Pancreas (tissue), 10 donors: ENCODE measurements at regions not wholly inside any gene's neighbourhood (a gene's known extent, or its start where the extent isn't known, plus 50 kb on each side); places are given as distances from the start of the nearest gene placed in this dataset.
A peak's percentile ranks its signal among the peaks of the same experiment; 100 is the strongest.

Experiments used
- ATAC-seq, 4 donors: fragments of 200-7000 bp; cut with Tn5 transposase; one replicate each; pipeline versions ENCODE4 v1.8.0 to v1.9.1; 2020; ENCODE audit warnings: mild to moderate bottlenecking in 4 of 4, moderate library complexity in 4 of 4
- DNase-seq, 6 donors: peaks; one replicate each; pipeline ENCODE4 v3.0.0-alpha.2; 2020
- FAIRE-seq: peaks from 2 replicates; lab custom pipeline; 2012; peaks lifted over from hg19 to GRCh38; lab: Jason Lieb, UNC
- H3K27ac ChIP-seq, 4 donors: fragments of 200-600 bp; sonication (generic); 1 replicate in 3 of 4; 2 replicates in 1 of 4; pipeline versions ENCODE4 v1.5.0 to v1.8.0; 2020
- H3K27me3 ChIP-seq, 4 donors: fragments of 200-600 bp; one replicate each; pipeline ENCODE4 v1.8.0; 2021
- H3K36me3 ChIP-seq, 3 donors: fragments of 200-600 bp; sonication (generic) in 1 of 3; one replicate each; pipeline versions ENCODE4 v1.5.0 to v1.8.0; 2020 to 2021
- H3K4me1 ChIP-seq, 3 donors: fragments of 200-600 bp; one replicate each; pipeline ENCODE4 v1.8.0; 2021
- H3K4me3 ChIP-seq, 4 donors: fragments of 200-600 bp; sonication (generic) in 2 of 4; one replicate each; pipeline versions ENCODE4 v1.5.0 to v1.8.0; 2020 to 2021
- H3K9me3 ChIP-seq, 4 donors: fragments of 200-600 bp; one replicate each; pipeline ENCODE4 v1.8.0; 2021
- WGBS, 2 donors: extraction: QIAGEN DNeasy Blood & Tissue Kit; methylation state at CpG; one replicate each; pipeline ENCODE4 v1.1.7; 2013; 5-methylcytosine and 5-hydroxymethylcytosine counted together
- intact Hi-C, 3 donors: fragments of 100-400 bp; cut with DNase I; formaldehyde crosslinking; loops; one replicate each; pipeline versions ENCODE4 v1.11.1 to v1.14.2; 2022
- TF ChIP-seq, protein P1 (sequence below), 4 donors: fragments of 200-600 bp; sonication (generic) in 3 of 4; IDR thresholded peaks; one replicate each; pipeline versions ENCODE4 v1.5.0 to v1.8.0; 2021; ENCODE audit warnings: antibody characterized with exemption in 4 of 4
- donor health status: healthy with polysubstance abuse.
- donor health status: DM: no; HTN: no; CAD: no; lungs with moderate emphysema.
- donor health status: DM: no; HTN: no; CAD: no.
- donor health status: control.
- donor health status: control.
- donor health status: Bipolar disorder and iron deficiency.
- donor health status: DM: yes; HTN: yes; CAD: no.
- donor health status: DM: no; HTN: no; CAD: no.
- donor health status: DM: no; HTN: no; CAD: no.
- donor health status: DM: yes; HTN: yes; CAD: no.

DNA sequence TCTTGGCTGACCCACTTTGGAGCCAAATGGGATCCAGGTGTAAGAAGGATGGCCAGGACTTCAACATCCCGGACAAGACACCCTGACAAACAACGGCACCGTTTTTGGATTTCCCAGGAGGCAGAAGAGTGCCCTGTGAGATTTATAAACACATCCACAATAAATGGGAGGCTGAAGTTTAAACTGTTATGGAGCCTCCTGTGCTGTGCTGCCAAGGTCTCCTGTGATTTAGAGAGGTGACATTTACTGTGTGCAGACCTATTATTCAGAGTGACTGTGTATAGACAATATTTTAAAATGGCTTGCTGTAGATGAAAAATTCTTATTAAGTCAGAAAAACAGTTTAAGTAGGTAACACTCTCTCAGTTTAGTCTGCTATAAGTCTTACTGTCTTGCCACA lies 401.5 kb upstream of the ETAA1 start:
- DNase-seq, result no peak
- no peaks in the 10 kb centered on the region for H3K27me3 ChIP-seq
- intact Hi-C loops, result no loop called here
- TF ChIP-seq, protein P1, sequence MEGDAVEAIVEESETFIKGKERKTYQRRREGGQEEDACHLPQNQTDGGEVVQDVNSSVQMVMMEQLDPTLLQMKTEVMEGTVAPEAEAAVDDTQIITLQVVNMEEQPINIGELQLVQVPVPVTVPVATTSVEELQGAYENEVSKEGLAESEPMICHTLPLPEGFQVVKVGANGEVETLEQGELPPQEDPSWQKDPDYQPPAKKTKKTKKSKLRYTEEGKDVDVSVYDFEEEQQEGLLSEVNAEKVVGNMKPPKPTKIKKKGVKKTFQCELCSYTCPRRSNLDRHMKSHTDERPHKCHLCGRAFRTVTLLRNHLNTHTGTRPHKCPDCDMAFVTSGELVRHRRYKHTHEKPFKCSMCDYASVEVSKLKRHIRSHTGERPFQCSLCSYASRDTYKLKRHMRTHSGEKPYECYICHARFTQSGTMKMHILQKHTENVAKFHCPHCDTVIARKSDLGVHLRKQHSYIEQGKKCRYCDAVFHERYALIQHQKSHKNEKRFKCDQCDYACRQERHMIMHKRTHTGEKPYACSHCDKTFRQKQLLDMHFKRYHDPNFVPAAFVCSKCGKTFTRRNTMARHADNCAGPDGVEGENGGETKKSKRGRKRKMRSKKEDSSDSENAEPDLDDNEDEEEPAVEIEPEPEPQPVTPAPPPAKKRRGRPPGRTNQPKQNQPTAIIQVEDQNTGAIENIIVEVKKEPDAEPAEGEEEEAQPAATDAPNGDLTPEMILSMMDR (IDR thresholded peaks at IDR 0.05), result no peak
- 89 to 97% methylated on average over 3 of the region's 3 CpGs for WGBS, 2 donors
- H3K9me3 ChIP-seq, result no peaks in the 10 kb centered on the region
- ATAC-seq, result no peak
- no peak overlapping the region for H3K27ac ChIP-seq
- H3K4me1 ChIP-seq, result no peaks in the 10 kb centered on the region
- no peak overlapping the region for H3K4me3 ChIP-seq
- no peaks in the 10 kb centered on the region for H3K36me3 ChIP-seq
- no peak for FAIRE-seq

DNA sequence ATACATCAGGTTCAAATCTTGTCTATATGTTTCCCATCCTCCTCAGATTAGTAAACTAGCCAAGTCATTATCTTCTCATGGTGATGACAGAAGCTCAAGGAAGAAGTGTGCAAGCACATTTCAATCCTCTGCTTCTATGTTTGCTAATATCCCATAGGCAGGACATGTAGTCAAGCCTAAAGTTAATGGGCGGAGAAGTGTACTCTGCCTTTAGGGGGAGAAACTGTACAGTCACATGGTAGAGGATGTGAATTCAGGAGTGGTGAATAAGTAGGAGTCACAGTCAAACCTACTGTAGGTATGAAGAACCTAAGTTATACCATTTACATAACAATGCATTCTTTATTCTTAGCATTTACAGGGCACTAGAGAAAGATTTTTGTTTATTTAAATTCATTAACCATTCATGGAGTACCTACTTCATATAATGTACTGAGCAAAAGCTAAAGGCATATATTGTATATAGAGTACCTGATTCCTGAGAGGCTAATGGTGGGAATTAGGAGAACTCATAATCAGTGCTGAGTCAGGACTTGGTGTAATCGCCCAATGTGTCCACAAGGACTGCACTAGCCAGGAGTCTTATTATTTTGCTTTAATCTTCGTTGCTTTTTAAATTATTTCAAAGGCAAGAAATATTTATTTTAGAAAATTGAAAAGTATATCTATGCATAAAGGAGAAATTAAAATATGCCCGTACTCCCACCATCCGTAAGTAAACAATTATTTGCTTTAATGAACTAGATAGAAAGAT lies 394.3 kb upstream of the ETAA1 start:
- DNase-seq (no peak), ATAC-seq (no peak), FAIRE-seq (no peak)
- intact Hi-C loops, result no loop called here
- TF ChIP-seq, protein P1 (IDR thresholded peaks at IDR 0.05), result no peak
- no peaks in the 10 kb centered on the region for H3K4me1 ChIP-seq
- H3K36me3 ChIP-seq, result no peaks in the 10 kb centered on the region
- no peak overlapping the region for H3K27ac ChIP-seq
- no peak overlapping the region for H3K4me3 ChIP-seq
- 86 to 89% methylated on average over 5 of the region's 5 CpGs for WGBS, 2 donors
- no peaks in the 10 kb centered on the region for H3K9me3 ChIP-seq
- no peaks in the 10 kb centered on the region for H3K27me3 ChIP-seq

DNA sequence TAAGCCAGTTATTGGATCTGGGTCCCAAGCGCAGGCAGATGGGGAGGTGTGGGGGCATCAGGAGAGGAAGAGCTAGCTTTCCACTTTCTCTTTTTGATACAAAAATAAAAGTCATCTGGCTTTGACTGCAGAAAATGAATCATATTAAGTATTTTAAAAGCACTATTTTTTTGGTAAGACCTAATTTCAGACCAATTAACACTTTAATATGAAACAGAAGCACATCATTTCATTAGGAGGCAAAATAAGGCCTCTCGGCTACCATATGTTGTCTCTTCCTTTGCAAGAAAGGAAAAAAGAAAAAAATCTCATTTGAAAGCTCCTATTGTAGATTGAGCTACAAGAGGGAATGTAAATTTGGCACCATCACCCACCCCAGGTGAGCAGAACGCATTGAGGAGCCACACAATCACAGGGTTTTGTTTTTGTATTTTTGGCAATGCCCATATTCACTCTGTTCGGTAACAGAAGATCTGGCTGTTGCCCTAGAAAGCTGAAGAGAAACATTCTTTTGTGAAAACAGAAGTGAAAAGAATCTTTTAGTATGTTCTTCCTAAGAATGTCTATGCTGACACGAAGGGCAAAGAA lies 390.7 kb upstream of the ETAA1 start:
- no peaks in the 10 kb centered on the region for H3K27me3 ChIP-seq
- no peaks in the 10 kb centered on the region for H3K36me3 ChIP-seq
- no peaks in the 10 kb centered on the region for H3K4me1 ChIP-seq
- WGBS, 2 donors, result 74 to 80% methylated on average over 5 of the region's 5 CpGs
- ATAC-seq (no peak), FAIRE-seq (no peak), DNase-seq (no peak)
- TF ChIP-seq, protein P1 (IDR thresholded peaks at IDR 0.05), result no peak
- no peaks in the 10 kb centered on the region for H3K9me3 ChIP-seq
- H3K4me3 ChIP-seq, result no peak overlapping the region
- no peak overlapping the region for H3K27ac ChIP-seq
- intact Hi-C loops, result no loop called here

DNA sequence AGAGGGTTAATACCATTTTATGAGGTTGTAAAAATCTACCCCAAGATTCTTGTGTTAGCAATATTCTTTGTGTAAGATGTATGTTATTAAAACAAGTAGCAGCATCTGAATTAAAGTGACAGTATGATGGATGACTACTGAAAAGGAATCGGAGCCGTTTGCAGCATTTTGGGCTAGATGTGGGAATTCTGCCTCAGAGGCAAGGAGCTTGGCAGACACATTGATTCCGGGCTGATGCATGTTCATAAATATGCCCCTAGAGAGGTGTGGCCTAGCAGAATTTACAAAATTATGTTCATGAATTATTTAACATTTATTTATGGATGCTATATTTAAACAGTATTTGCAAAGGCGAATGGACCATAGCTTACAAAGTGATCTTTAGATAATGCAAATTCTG lies 389.0 kb upstream of the ETAA1 start:
- Histone ChIP-seq H3K27ac (no peak overlapping the region), H3K27me3 (no peaks in the 10 kb centered on the region), H3K36me3 (no peaks in the 10 kb centered on the region), H3K9me3 (no peaks in the 10 kb centered on the region), H3K4me1 (no peaks in the 10 kb centered on the region), H3K4me3 (no peak overlapping the region)
- WGBS, 2 donors, result 86 to 89% methylated on average over 4 of the region's 4 CpGs
- TF ChIP-seq, protein P1 (IDR thresholded peaks at IDR 0.05), result no peak
- no peak for DNase-seq
- intact Hi-C loops, result no loop called here
- FAIRE-seq, result no peak
- ATAC-seq, result no peak

DNA sequence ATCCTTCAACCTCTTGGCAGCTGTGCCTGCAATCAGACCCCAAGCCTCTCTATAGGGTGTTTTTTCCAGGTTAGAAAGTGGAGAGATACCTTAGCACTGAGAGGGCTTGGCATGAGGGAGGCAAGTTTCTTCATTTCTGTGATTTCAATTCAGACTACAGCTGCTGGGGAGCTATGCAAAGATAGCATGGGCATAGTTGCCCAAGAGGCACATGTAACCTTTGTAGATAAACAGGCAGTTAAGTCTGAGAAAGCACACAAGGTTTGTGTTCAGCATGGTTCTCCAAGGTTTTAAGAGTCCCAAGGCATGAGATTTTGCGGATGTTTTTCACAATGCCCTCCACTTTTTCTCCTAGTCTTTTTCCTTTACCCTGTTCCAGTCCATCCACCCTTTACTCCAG lies 385.0 kb upstream of the ETAA1 start:
- ATAC-seq (peak in 2 of 4 donors; percentile 66 to 69), DNase-seq (no peak), FAIRE-seq (no peak)
- Histone ChIP-seq H3K4me1 (peaks cover 0 to 7% (median 0%) of the 10 kb centered on the region in 3 donors), H3K27ac (no peak overlapping the region), H3K4me3 (no peak overlapping the region), H3K9me3 (no peaks in the 10 kb centered on the region), H3K27me3 (no peaks in the 10 kb centered on the region), H3K36me3 (no peaks in the 10 kb centered on the region)
- intact Hi-C loops, result no loop called here
- TF ChIP-seq, protein P1 (IDR thresholded peaks at IDR 0.05), result no peak
- 54 to 60% methylated on average over 1 of the region's 1 CpG for WGBS, 2 donors
